Neural progenitor cell (in vitro differentiated cells): ENCODE measurements at regions not wholly inside any gene's neighbourhood (a gene's known extent, or its start where the extent isn't known, plus 50 kb on each side); places are given as distances from the start of the nearest gene placed in this dataset.

Source experiments
- DNase-seq: peaks from one replicate; pipeline ENCODE4 v3.0.0-alpha.2; 2016; ENCODE audit warnings: low spot score
- H2AFZ ChIP-seq: fragments of 200-600 bp; sonication (generic); replicated peaks from 2 replicates; pipeline ENCODE4 v1.6.1; 2016; ENCODE audit warnings: antibody characterized with exemption
- H3F3A ChIP-seq: fragments of 200-600 bp; sonication (generic); 2 replicates; pipeline ENCODE4 v1.6.1; 2016; ENCODE audit warnings: antibody characterized with exemption, low read depth
- H3K27ac ChIP-seq: fragments of 200-600 bp; sonication (generic); 2 replicates; pipeline ENCODE4 v1.5.1; 2016; ENCODE audit warnings: mild to moderate bottlenecking
- H3K27me3 ChIP-seq: fragments of 200-600 bp; sonication (generic); 2 replicates; pipeline ENCODE4 v1.6.1; 2016; ENCODE audit warnings: mild to moderate bottlenecking, moderate library complexity
- H3K36me3 ChIP-seq: fragments of 200-600 bp; sonication (generic); 2 replicates; pipeline ENCODE4 v1.5.1; 2016
- H3K4me1 ChIP-seq: fragments of 200-600 bp; sonication (generic); 2 replicates; pipeline ENCODE4 v1.6.1; 2016; ENCODE audit warnings: mixed run types
- H3K4me2 ChIP-seq: fragments of 200-600 bp; sonication (generic); 2 replicates; pipeline ENCODE4 v1.6.1; 2016
- H3K4me3 ChIP-seq: fragments of 200-600 bp; sonication (generic); 2 replicates; pipeline ENCODE4 v1.5.1; 2016
- H3K79me2 ChIP-seq: fragments of 200-600 bp; sonication (generic); 2 replicates; pipeline ENCODE4 v1.6.1; 2016; ENCODE audit warnings: low read depth
- H3K9ac ChIP-seq: fragments of 200-600 bp; sonication (generic); 2 replicates; pipeline ENCODE4 v1.6.1; 2016
- H3K9me3 ChIP-seq: fragments of 200-600 bp; sonication (generic); 2 replicates; pipeline ENCODE4 v1.5.1; 2016; ENCODE audit warnings: low read depth
- H4K20me1 ChIP-seq: fragments of 200-600 bp; sonication (generic); 2 replicates; pipeline ENCODE4 v1.6.1; 2016; ENCODE audit warnings: low read depth
- H3K27ac Mint-ChIP-seq: 3 replicates; pipeline ENCODE4 v1.8.0; 2021; ENCODE audit warnings: mixed read lengths
- H3K27me3 Mint-ChIP-seq: 2 replicates; pipeline ENCODE4 v1.8.0; 2022; ENCODE audit warnings: low read depth, mild to moderate bottlenecking, inconsistent platforms, moderate library complexity, mixed read lengths; ENCODE audit not compliant: insufficient read depth
- H3K36me3 Mint-ChIP-seq: 3 replicates; pipeline ENCODE4 v1.8.0; 2021; ENCODE audit warnings: mixed read lengths
- H3K4me1 Mint-ChIP-seq: 3 replicates; pipeline ENCODE4 v1.8.0; 2021; ENCODE audit warnings: mixed read lengths
- H3K4me3 Mint-ChIP-seq: 3 replicates; pipeline ENCODE4 v1.8.0; 2021; ENCODE audit warnings: mild to moderate bottlenecking, moderate library complexity, mixed read lengths
- H3K9me3 Mint-ChIP-seq: 3 replicates; pipeline ENCODE4 v1.8.0; 2020; ENCODE audit warnings: mixed read lengths
- CTCF ChIP-seq: fragments of 200-600 bp; sonication (generic); IDR thresholded peaks from 2 replicates; pipeline ENCODE4 v1.5.1; 2017; ENCODE audit warnings: antibody characterized with exemption, mild to moderate bottlenecking
- EZH2 ChIP-seq: fragments of 200-600 bp; sonication (generic); IDR thresholded peaks from 2 replicates; pipeline ENCODE4 v1.6.1; 2017; ENCODE audit warnings: antibody characterized with exemption, mild to moderate bottlenecking, moderate library complexity
- EZH2phosphoT487 ChIP-seq: fragments of 200-600 bp; sonication (generic); IDR thresholded peaks from 2 replicates; pipeline ENCODE4 v1.6.1; 2017; ENCODE audit warnings: antibody characterized with exemption

GRCh38 chr9:38311382-38312270 is 80.9 kb upstream of the ALDH1B1 start:
- peak overlapping the region; percentile 47 for H2AFZ ChIP-seq
- H3K27me3 Mint-ChIP-seq: peaks cover 11% of the 10 kb centered on the region
- no peak overlapping the region for H3K27ac ChIP-seq
- H3K4me3 Mint-ChIP-seq: no peak overlapping the region
- peak overlapping the region; percentile 46 for H3K27ac Mint-ChIP-seq
- H3K27me3 ChIP-seq: no peaks in the 10 kb centered on the region
- peaks cover 16% of the 10 kb centered on the region for H3K4me1 ChIP-seq
- no peaks in the 10 kb centered on the region for H3K9me3 ChIP-seq
- H3K9ac ChIP-seq: no peak overlapping the region
- no peaks in the 10 kb centered on the region for H3K79me2 ChIP-seq
- H3K36me3 Mint-ChIP-seq: no peaks in the 10 kb centered on the region
- TF ChIP-seq CTCF (no peak), EZH2 (no peak)
- no peak overlapping the region for H3K4me3 ChIP-seq
- H3K4me1 Mint-ChIP-seq: peaks cover 35% of the 10 kb centered on the region
- peak; percentile 43 for DNase-seq
- H3K4me2 ChIP-seq: no peak overlapping the region
- no peaks in the 10 kb centered on the region for H3K9me3 Mint-ChIP-seq
- no peaks in the 10 kb centered on the region for H4K20me1 ChIP-seq
- H3F3A ChIP-seq: no peaks in the 10 kb centered on the region
- no peaks in the 10 kb centered on the region for H3K36me3 ChIP-seq

GRCh38 chr9:38309324-38310195 is 82.9 kb upstream of the ALDH1B1 start:
- peaks cover 7% of the 10 kb centered on the region for H3K27me3 Mint-ChIP-seq
- Histone ChIP-seq H3K79me2 (no peaks in the 10 kb centered on the region), H3K27me3 (no peaks in the 10 kb centered on the region), H3K4me1 (peaks cover 16% of the 10 kb centered on the region), H4K20me1 (no peaks in the 10 kb centered on the region), H3K9ac (no peak overlapping the region), H3K9me3 (no peaks in the 10 kb centered on the region), H3K27ac (no peak overlapping the region), H3K4me2 (peak overlapping the region; percentile 5), H3F3A (no peaks in the 10 kb centered on the region), H2AFZ (peak overlapping the region; percentile 83), H3K4me3 (no peak overlapping the region), H3K36me3 (no peaks in the 10 kb centered on the region)
- H3K4me1 Mint-ChIP-seq: peaks cover 35% of the 10 kb centered on the region
- TF ChIP-seq EZH2phosphoT487: no peak
- no peak for TF ChIP-seq EZH2
- no peak for TF ChIP-seq CTCF
- no peak overlapping the region for H3K4me3 Mint-ChIP-seq
- peak overlapping the region; percentile 94 for H3K27ac Mint-ChIP-seq
- DNase-seq: peak; percentile 19
- no peaks in the 10 kb centered on the region for H3K9me3 Mint-ChIP-seq
- H3K36me3 Mint-ChIP-seq: no peaks in the 10 kb centered on the region

DNA sequence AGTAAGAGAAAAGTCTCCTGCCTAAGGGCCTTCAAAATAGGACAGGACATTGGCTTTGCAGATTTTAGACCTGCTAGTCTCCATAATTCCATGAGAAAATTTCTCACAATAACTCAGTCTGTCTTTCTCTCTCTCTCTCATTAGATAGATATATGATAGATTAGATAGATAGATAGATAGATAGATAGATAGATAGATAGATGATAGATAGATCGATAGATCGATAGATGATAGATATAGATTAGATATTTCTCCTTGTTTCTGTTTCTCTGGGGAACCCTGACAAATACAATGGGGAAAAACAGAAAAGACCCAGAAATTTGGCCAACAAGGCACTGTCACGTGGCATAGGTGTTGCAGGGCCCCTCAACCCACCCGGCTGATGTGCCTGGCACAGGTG is 84.4 kb upstream of the ALDH1B1 start:
- no peak overlapping the region for H3K27ac ChIP-seq
- no peaks in the 10 kb centered on the region for H3K9me3 ChIP-seq
- no peak overlapping the region for H3K4me3 Mint-ChIP-seq
- peaks cover 31% of the 10 kb centered on the region for H3K4me1 Mint-ChIP-seq
- no peaks in the 10 kb centered on the region for H3K27me3 ChIP-seq
- TF ChIP-seq CTCF: no peak
- no peak for TF ChIP-seq EZH2
- no peak for TF ChIP-seq EZH2phosphoT487
- no peak for DNase-seq
- no peaks in the 10 kb centered on the region for H3F3A ChIP-seq
- H3K27ac Mint-ChIP-seq: no peak overlapping the region
- no peak overlapping the region for H2AFZ ChIP-seq
- no peak overlapping the region for H3K4me3 ChIP-seq
- no peaks in the 10 kb centered on the region for H3K36me3 ChIP-seq
- no peaks in the 10 kb centered on the region for H4K20me1 ChIP-seq
- no peak overlapping the region for H3K4me2 ChIP-seq
- H3K79me2 ChIP-seq: no peaks in the 10 kb centered on the region
- no peak overlapping the region for H3K9ac ChIP-seq
- H3K9me3 Mint-ChIP-seq: no peaks in the 10 kb centered on the region
- H3K27me3 Mint-ChIP-seq: peaks cover 4% of the 10 kb centered on the region
- no peaks in the 10 kb centered on the region for H3K36me3 Mint-ChIP-seq
- peaks cover 16% of the 10 kb centered on the region for H3K4me1 ChIP-seq
